Pancreas (tissue), 10 donors: ENCODE measurements at regions not wholly inside any gene's neighbourhood (a gene's known extent, or its start where the extent isn't known, plus 50 kb on each side); places are given as distances from the start of the nearest gene placed in this dataset.

Source experiments
- ATAC-seq, 4 donors: fragments of 200-7000 bp; cut with Tn5 transposase; one replicate each; pipeline versions ENCODE4 v1.8.0 to v1.9.1; 2020; ENCODE audit warnings: mild to moderate bottlenecking in 4 of 4, moderate library complexity in 4 of 4
- DNase-seq, 6 donors: peaks; one replicate each; pipeline ENCODE4 v3.0.0-alpha.2; 2020
- FAIRE-seq: peaks from 2 replicates; lab custom pipeline; 2012; peaks lifted over from hg19 to GRCh38; lab: Jason Lieb, UNC
- H3K27ac ChIP-seq, 4 donors: fragments of 200-600 bp; sonication (generic); 1 replicate in 3 of 4; 2 replicates in 1 of 4; pipeline versions ENCODE4 v1.5.0 to v1.8.0; 2020
- H3K27me3 ChIP-seq, 4 donors: fragments of 200-600 bp; one replicate each; pipeline ENCODE4 v1.8.0; 2021
- H3K36me3 ChIP-seq, 3 donors: fragments of 200-600 bp; sonication (generic) in 1 of 3; one replicate each; pipeline versions ENCODE4 v1.5.0 to v1.8.0; 2020 to 2021
- H3K4me1 ChIP-seq, 3 donors: fragments of 200-600 bp; one replicate each; pipeline ENCODE4 v1.8.0; 2021
- H3K4me3 ChIP-seq, 4 donors: fragments of 200-600 bp; sonication (generic) in 2 of 4; one replicate each; pipeline versions ENCODE4 v1.5.0 to v1.8.0; 2020 to 2021
- H3K9me3 ChIP-seq, 4 donors: fragments of 200-600 bp; one replicate each; pipeline ENCODE4 v1.8.0; 2021
- WGBS, 2 donors: extraction: QIAGEN DNeasy Blood & Tissue Kit; methylation state at CpG; one replicate each; pipeline ENCODE4 v1.1.7; 2013; 5-methylcytosine and 5-hydroxymethylcytosine counted together
- intact Hi-C, 3 donors: fragments of 100-400 bp; cut with DNase I; formaldehyde crosslinking; loops; one replicate each; pipeline versions ENCODE4 v1.11.1 to v1.14.2; 2022
- TF ChIP-seq, protein P1 (sequence below), 4 donors: fragments of 200-600 bp; sonication (generic) in 3 of 4; IDR thresholded peaks; one replicate each; pipeline versions ENCODE4 v1.5.0 to v1.8.0; 2021; ENCODE audit warnings: antibody characterized with exemption in 4 of 4
- donor health status: healthy with polysubstance abuse.
- donor health status: DM: no; HTN: no; CAD: no; lungs with moderate emphysema.
- donor health status: DM: no; HTN: no; CAD: no.
- donor health status: control.
- donor health status: control.
- donor health status: Bipolar disorder and iron deficiency.
- donor health status: DM: yes; HTN: yes; CAD: no.
- donor health status: DM: no; HTN: no; CAD: no.
- donor health status: DM: no; HTN: no; CAD: no.
- donor health status: DM: yes; HTN: yes; CAD: no.

DNA sequence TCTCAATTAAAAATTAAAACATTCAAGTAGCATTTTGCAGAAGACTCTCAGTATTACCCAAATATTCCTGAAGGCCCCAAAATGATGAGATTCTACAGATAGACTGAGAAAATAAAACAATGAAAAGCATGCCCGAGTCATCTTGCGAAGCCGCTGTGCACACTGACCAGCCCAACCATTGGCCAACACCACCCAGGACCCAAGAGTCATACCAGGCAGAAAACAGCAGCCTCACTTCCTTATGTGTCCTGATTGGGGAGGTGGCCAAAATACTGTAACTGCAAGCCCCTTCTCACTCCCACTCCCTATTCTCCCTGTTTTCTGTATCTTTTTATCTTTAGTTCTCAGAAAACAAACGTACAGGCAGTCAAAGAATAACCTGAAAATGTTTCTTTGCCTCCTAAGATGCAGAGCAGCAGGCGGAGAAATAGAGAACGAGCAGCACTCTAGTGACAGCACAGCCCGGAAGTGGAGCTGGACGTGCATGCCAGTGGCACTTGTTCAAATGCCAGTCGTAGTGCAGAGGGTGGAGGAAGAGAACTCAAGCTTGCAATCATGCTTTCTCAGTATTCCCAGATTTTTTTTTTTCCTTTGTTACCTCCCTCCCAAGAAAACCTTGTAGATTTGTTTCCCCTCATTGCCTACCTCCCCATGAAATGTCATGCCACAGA is 182.3 kb upstream of the SOX9 start:
- Histone ChIP-seq H3K4me1 (no peaks in the 10 kb centered on the region), H3K4me3 (no peak overlapping the region), H3K36me3 (no peaks in the 10 kb centered on the region), H3K27ac (no peak overlapping the region), H3K27me3 (no peaks in the 10 kb centered on the region), H3K9me3 (no peaks in the 10 kb centered on the region)
- intact Hi-C loops, result no loop called here
- WGBS, 2 donors, result 70 to 77% methylated on average over 9 of the region's 9 CpGs
- FAIRE-seq (no peak), DNase-seq (no peak), ATAC-seq (peak in 1 of 4 donors; percentile 42)
- TF ChIP-seq, protein P1, sequence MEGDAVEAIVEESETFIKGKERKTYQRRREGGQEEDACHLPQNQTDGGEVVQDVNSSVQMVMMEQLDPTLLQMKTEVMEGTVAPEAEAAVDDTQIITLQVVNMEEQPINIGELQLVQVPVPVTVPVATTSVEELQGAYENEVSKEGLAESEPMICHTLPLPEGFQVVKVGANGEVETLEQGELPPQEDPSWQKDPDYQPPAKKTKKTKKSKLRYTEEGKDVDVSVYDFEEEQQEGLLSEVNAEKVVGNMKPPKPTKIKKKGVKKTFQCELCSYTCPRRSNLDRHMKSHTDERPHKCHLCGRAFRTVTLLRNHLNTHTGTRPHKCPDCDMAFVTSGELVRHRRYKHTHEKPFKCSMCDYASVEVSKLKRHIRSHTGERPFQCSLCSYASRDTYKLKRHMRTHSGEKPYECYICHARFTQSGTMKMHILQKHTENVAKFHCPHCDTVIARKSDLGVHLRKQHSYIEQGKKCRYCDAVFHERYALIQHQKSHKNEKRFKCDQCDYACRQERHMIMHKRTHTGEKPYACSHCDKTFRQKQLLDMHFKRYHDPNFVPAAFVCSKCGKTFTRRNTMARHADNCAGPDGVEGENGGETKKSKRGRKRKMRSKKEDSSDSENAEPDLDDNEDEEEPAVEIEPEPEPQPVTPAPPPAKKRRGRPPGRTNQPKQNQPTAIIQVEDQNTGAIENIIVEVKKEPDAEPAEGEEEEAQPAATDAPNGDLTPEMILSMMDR (IDR thresholded peaks at IDR 0.05), result no peak

DNA sequence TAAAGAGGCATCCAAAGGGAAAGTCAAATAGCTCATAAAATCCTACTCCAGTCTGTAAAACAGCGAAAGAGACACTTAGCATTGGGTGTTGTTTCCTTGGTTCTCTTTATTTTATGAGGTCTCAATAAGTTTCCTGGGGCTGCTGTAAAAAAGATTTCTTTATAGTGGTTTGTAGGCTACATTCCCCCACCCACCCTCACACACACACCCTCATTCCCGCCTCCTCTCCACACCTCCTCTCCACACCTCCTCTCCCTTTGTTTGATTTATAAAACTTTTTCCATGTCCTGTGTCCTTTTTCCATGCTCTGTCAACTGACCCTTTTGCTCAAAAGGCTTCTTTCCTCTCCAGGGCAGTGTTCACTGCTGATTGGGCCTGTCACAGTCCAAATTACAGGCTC is 178.9 kb upstream of the SOX9 start:
- intact Hi-C loops, result no loop called here
- no peaks in the 10 kb centered on the region for H3K36me3 ChIP-seq
- no peak for FAIRE-seq
- H3K27ac ChIP-seq, result no peak overlapping the region
- no peaks in the 10 kb centered on the region for H3K9me3 ChIP-seq
- TF ChIP-seq, protein P1 (IDR thresholded peaks at IDR 0.05), result no peak
- ATAC-seq, result no peak
- WGBS, 2 donors, result 89 to 96% methylated on average over 2 of the region's 2 CpGs
- H3K4me3 ChIP-seq, result no peak overlapping the region
- H3K4me1 ChIP-seq, result no peaks in the 10 kb centered on the region
- DNase-seq, result no peak
- H3K27me3 ChIP-seq, result no peaks in the 10 kb centered on the region

DNA sequence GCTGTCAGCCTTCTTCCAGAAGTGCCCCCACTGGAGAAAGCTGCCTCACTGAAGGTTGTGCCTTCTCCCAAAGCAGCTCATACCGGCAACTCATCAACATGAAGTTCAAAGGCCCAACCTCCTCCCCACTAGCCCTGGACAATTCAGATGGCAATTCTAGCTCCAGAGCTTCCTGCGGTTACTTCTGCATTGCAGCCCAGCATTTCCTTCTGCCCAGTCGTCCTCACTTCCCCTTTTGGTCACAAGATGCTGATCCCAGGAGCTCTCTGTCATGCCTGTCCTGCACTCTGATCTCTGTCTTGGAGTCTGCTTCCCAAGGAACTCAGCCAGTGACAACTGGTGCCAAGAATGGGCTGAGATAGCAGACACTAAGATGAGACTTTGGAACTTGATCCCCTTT is 178.2 kb upstream of the SOX9 start:
- DNase-seq (no peak), ATAC-seq (peak in 1 of 4 donors; percentile 29), FAIRE-seq (no peak)
- Histone ChIP-seq H3K27me3 (no peaks in the 10 kb centered on the region), H3K9me3 (no peaks in the 10 kb centered on the region), H3K4me1 (no peaks in the 10 kb centered on the region), H3K36me3 (no peaks in the 10 kb centered on the region), H3K4me3 (no peak overlapping the region), H3K27ac (no peak overlapping the region)
- TF ChIP-seq, protein P1 (IDR thresholded peaks at IDR 0.05), result no peak
- WGBS, 2 donors, result 62 to 66% methylated on average over 3 of the region's 3 CpGs
- intact Hi-C loops, result no loop called here

DNA sequence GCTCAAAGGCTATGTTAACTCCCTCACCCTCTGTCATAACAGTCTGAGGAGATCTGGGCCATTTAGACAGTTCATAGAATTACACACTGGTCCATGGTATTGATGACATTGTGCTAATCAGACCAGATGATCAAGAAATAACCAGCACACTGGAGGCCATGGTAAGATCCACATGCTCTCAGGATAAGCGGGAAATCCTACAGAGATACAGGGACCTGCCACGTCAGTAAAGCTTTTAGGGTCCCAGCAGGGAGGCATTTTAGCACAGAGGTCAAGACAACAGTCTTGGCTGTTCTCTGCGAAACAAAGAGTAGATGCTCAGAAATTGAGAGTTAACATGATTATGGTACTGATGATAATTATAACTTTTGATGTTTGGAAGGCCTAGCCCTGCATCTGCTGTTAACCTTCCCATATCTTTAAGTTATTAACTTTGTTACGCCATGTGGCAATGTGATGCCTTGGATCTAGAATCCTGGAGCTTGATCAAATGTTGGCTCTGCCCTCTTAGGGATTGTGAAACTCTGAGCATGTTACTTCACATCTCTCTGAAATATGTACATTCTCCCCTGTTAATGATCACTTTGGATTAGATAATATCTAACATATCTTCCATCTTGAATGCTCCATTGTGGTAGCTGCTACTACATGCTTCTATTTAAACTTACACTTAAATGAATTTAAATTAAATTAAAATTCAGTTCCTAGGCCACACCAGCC is 172.0 kb upstream of the SOX9 start:
- H3K9me3 ChIP-seq, result no peaks in the 10 kb centered on the region
- DNase-seq (no peak), ATAC-seq (no peak), FAIRE-seq (no peak)
- TF ChIP-seq, protein P1 (IDR thresholded peaks at IDR 0.05), result no peak
- H3K27ac ChIP-seq, result no peak overlapping the region
- intact Hi-C loops, result no loop called here
- H3K4me1 ChIP-seq, result no peaks in the 10 kb centered on the region
- H3K4me3 ChIP-seq, result no peak overlapping the region
- H3K36me3 ChIP-seq, result no peaks in the 10 kb centered on the region
- 90 to 93% methylated on average over 4 of the region's 4 CpGs for WGBS, 2 donors
- H3K27me3 ChIP-seq, result no peaks in the 10 kb centered on the region

DNA sequence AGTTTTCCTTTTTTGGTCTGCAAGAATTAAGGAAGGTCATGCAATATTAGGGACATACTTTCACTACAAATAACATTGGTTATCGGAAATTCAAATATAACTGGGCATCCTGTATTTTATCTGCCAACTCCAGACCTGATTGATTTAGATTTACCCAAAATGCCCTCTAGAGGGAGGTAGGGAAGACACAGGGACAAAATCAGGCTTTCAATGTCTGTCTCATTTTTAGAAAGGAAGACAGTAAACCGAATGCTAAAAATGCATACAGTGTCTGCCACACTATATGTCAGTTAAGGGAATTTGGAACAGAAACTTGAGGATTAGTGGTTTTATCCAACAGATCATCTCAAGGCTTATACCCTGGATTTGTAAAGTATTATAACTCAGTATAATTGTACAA is 161.7 kb upstream of the SOX9 start:
- Histone ChIP-seq H3K9me3 (no peaks in the 10 kb centered on the region), H3K27me3 (no peaks in the 10 kb centered on the region), H3K27ac (no peak overlapping the region), H3K4me1 (no peaks in the 10 kb centered on the region), H3K36me3 (no peaks in the 10 kb centered on the region), H3K4me3 (no peak overlapping the region)
- peak in 1 of 4 donors; percentile 41 for ATAC-seq
- no peak for DNase-seq
- FAIRE-seq, result no peak
- WGBS, 2 donors, result 63 to 80% methylated on average over 2 of the region's 2 CpGs
- intact Hi-C loops, result loop anchor here in 1 of 3 donors (10.0 kb wide), 1 partner anchor 156 kb away; no protein-coding TSS in a partner anchor
- TF ChIP-seq, protein P1 (IDR thresholded peaks at IDR 0.05), result peak in 2 of 4 donors; percentile 20 to 25
